Cardiac muscle cell (in vitro differentiated cells and primary cell): ENCODE measurements at regions not wholly inside any gene's neighbourhood (a gene's known extent, or its start where the extent isn't known, plus 50 kb on each side); places are given as distances from the start of the nearest gene placed in this dataset.

ENCODE experiments used
- DNase-seq, 2 donors: peaks; one replicate each; pipeline versions ENCODE4 v3.0.0 to v3.0.0-alpha.2; 2010 to 2017; ENCODE audit warnings: low read depth in 1 of 2, low spot score in 1 of 2
- H3K27ac ChIP-seq: fragments of 200-600 bp; sonication (generic); 2 replicates; pipeline ENCODE4 v1.5.1; 2016
- H3K27me3 ChIP-seq: fragments of 200-600 bp; sonication (generic); 2 replicates; pipeline ENCODE4 v1.6.0; 2016; ENCODE audit warnings: control low read depth
- H3K36me3 ChIP-seq: fragments of 200-600 bp; sonication (generic); 2 replicates; pipeline ENCODE4 v1.5.1; 2016; ENCODE audit warnings: control low read depth
- H3K4me1 ChIP-seq: fragments of 200-600 bp; sonication (generic); 2 replicates; pipeline ENCODE4 v1.8.1; 2017; ENCODE audit warnings: low read depth, mild to moderate bottlenecking, mixed run types
- H3K4me3 ChIP-seq: fragments of 200-600 bp; sonication (generic); 2 replicates; pipeline ENCODE4 v1.5.1; 2016; ENCODE audit warnings: mild to moderate bottlenecking
- H3K9me3 ChIP-seq: fragments of 200-600 bp; sonication (generic); 2 replicates; pipeline ENCODE4 v1.5.1; 2017; ENCODE audit warnings: low read depth, mild to moderate bottlenecking, control low read depth
- CTCF ChIP-seq: IDR thresholded peaks from 2 replicates; pipeline ENCODE4 v1.5.1; 2012; ENCODE audit warnings: low read depth, mild to moderate bottlenecking, low read length

DNA sequence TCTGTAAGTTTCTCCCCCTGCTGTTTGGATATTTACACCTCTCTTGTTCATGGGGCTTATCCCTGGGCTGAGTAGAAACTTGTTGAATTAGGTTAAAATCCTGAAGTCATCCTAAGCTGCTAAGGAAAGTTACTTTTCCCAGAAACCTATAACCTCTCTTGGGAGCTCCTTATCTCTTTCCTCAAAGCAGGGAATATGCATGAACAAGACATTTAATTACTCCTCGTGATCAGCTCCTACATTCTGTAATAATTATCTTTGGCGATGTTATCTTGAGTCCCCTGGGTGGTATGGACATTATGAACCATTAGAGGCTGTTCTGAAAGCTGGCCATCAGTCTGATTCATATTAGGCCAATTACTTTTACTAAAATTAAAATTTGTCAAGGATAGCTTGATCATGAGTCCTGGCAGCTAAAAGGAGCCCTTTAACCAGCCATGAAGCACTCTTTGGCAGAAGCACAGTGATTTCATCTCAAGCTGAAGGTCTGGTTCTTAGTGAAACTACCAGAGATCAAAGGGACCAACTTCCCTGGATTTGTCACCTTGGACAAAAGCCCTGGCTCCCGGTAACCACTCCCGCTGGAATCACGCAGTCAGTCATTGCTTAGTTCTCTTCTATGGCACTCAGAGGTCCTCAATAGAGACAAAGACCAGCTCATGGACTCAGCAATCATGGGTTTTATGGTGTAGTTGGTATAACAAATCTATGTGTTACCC, 811.8 kb downstream of the UQCRFS1 start:
- peaks cover 4% of the 10 kb centered on the region for H3K27me3 ChIP-seq
- no peaks in the 10 kb centered on the region for H3K36me3 ChIP-seq
- no peak for TF ChIP-seq CTCF
- H3K9me3 ChIP-seq: no peaks in the 10 kb centered on the region
- peaks cover 4% of the 10 kb centered on the region for H3K4me1 ChIP-seq
- no peak overlapping the region for H3K27ac ChIP-seq
- H3K4me3 ChIP-seq: no peak overlapping the region
- DNase-seq: no peak

DNA sequence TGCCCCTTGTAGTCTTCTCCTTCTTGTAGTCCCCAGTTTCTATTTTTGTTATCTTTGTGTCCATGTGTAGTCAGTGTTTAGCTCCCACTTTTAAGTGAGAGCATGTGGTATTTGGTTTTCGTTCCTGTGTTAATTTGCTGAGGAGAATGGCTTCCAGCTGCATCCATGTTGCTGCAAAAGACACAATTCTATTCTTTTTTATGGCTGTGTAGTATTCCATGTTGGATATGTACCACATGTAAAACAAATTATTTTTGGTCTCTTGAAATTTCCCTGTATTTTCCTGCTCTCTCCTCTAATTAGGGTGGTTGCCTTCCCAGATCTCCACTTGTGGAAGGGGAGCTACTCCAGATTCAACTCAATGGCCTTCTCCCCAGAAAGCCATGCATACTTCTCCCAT, 813.8 kb downstream of the UQCRFS1 start:
- Histone ChIP-seq H3K27me3 (peaks cover 4% of the 10 kb centered on the region), H3K9me3 (no peaks in the 10 kb centered on the region), H3K36me3 (no peaks in the 10 kb centered on the region), H3K27ac (no peak overlapping the region), H3K4me3 (no peak overlapping the region), H3K4me1 (no peaks in the 10 kb centered on the region)
- no peak for DNase-seq
- TF ChIP-seq CTCF: no peak

DNA sequence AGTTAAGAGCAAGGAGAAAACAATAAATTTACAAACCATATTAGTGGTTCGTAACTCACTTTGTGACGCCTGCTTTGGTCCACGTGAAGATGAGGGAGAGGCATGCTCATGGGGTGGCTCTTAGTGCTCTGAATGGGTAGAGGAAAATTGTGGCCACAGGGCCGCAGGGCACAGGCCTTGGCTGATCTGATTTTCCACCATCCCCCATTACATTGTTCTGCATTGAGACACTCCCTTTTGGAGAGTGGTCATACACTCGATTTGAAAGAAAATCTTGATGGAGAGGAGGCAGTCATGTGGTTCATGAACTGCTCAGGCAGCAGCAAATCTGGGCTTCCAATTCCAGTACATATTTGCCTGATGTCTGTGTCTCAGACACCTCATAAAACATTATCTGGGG, 815.2 kb downstream of the UQCRFS1 start:
- Histone ChIP-seq H3K4me1 (no peaks in the 10 kb centered on the region), H3K9me3 (no peaks in the 10 kb centered on the region), H3K27me3 (peaks cover 4% of the 10 kb centered on the region), H3K4me3 (no peak overlapping the region), H3K36me3 (no peaks in the 10 kb centered on the region), H3K27ac (no peak overlapping the region)
- no peak for TF ChIP-seq CTCF
- no peak for DNase-seq

DNA sequence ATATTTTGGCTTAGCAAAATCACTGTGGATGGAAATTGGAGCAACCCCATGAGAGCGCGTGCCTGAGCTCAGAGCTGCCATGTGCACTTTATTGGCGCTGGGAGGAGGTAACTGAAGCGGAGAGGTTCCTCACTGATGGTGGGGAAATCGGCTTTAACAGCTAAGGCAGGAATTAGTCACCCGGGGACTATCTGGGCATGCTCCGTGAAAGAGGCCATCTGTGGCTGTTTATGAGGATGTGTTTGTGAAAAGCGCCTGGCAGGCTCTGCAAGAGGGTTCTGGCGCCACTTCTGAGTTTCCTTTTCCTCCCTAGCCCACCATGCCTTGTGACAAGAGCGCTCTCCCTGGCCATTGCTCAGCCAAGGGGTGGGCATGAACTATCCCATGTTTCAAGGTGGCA, 815.6 kb downstream of the UQCRFS1 start:
- Histone ChIP-seq H3K4me3 (no peak overlapping the region), H3K27ac (no peak overlapping the region), H3K36me3 (no peaks in the 10 kb centered on the region), H3K9me3 (no peaks in the 10 kb centered on the region), H3K27me3 (peaks cover 3% of the 10 kb centered on the region), H3K4me1 (no peaks in the 10 kb centered on the region)
- DNase-seq: no peak
- TF ChIP-seq CTCF: no peak

DNA sequence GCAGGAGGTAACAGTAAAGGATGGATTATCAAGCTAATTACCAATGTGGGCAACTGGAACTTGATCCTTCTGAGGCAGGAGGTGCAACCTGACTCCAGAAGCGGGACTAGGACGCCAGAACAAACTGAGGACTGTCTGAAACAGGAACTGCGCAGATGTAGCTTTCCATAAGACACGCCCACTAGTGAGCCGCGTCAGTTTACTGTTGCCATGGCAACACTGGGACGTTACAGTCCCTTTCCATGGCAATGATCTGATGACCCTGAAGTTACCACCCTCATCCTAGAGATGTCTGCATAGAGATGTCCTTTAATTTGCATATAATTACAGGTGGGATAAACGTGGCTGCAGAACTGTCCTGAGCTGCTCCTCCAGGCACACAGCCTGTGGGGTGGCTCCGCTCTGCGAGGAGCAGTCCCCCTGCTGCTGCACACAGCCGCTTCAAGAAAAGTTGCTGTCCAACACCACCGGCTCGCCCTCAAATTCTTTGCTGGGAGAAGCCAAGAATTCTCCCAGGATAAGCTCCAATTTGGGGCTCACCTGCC, 816.6 kb downstream of the UQCRFS1 start:
- DNase-seq: peak in 1 of 2 donors; percentile 26
- Histone ChIP-seq H3K4me1 (no peaks in the 10 kb centered on the region), H3K27ac (no peak overlapping the region), H3K36me3 (no peaks in the 10 kb centered on the region), H3K9me3 (no peaks in the 10 kb centered on the region), H3K27me3 (no peaks in the 10 kb centered on the region), H3K4me3 (no peak overlapping the region)
- no peak for TF ChIP-seq CTCF
